GM12891 (cell line): ENCODE measurements at regions not wholly inside any gene's neighbourhood (a gene's known extent, or its start where the extent isn't known, plus 50 kb on each side); places are given as distances from the start of the nearest gene placed in this dataset.

Experiments used
- POLR2A ChIP-seq: IDR thresholded peaks from 2 replicates; pipeline ENCODE4 v1.6.1; 2011; ENCODE audit warnings: low read depth, low read length, control low read depth
- POLR2AphosphoS5 ChIP-seq: IDR thresholded peaks from 2 replicates; pipeline ENCODE4 v1.6.1; 2011; ENCODE audit warnings: low read depth, low read length, control low read depth
- POU2F2 ChIP-seq: IDR thresholded peaks from 2 replicates; pipeline ENCODE4 v1.6.1; 2011; ENCODE audit warnings: low read depth, mild to moderate bottlenecking, control low read depth, low read length, moderate library complexity
- TAF1 ChIP-seq: IDR thresholded peaks from 2 replicates; pipeline ENCODE4 v1.6.1; 2011; ENCODE audit warnings: low read depth, low read length, control low read depth

- TF ChIP-seq POLR2A: no peak
- TF ChIP-seq TAF1: no peak
- no peak for TF ChIP-seq POLR2AphosphoS5
- no peak for TF ChIP-seq POU2F2
These were observed 506.9 kb upstream of the ZNF804A start for GRCh38 chr2:184091456-184091855.
